Naive thymus-derived CD4-positive, alpha-beta T cell (primary cell): ENCODE measurements at regions not wholly inside any gene's neighbourhood (a gene's known extent, or its start where the extent isn't known, plus 50 kb on each side); places are given as distances from the start of the nearest gene placed in this dataset.

Experiments used
- ATAC-seq: fragments of 150-1000 bp; cut with Tn5 transposase; 2 replicates; pipeline ENCODE4 v1.10.0; 2021; ENCODE audit warnings: mild to moderate bottlenecking, moderate library complexity
- CTCF ChIA-PET: fragments of 350-600 bp; sonication (Branson Sonifier 250); formaldehyde crosslinking; loops from one replicate; lab custom pipeline; 2021; ENCODE audit warnings: antibody characterized with exemption; lab: Charles Lee
- POLR2A ChIA-PET: fragments of 350-600 bp; sonication (Branson Sonifier 250); formaldehyde crosslinking; loops from one replicate; lab custom pipeline; 2021; ENCODE audit warnings: antibody characterized with exemption, inconsistent platforms; lab: Charles Lee
- DNase-seq, 9 donors: peaks; one replicate each; pipeline versions ENCODE4 v3.0.0 to v3.0.0-alpha.2; 2020 to 2022; ENCODE audit warnings: mixed read lengths in 1 of 9
- H3K27ac ChIP-seq: one replicate; pipeline ENCODE4 v1.7.0; 2013; ENCODE audit warnings: mild to moderate bottlenecking, low read depth, low read length, moderate library complexity
- H3K27me3 ChIP-seq, 2 donors: one replicate each; pipeline ENCODE4 v1.7.0; 2013; ENCODE audit warnings: low read length in 2 of 2, mild to moderate bottlenecking in 2 of 2, moderate library complexity in 2 of 2; ENCODE audit not compliant: control insufficient read depth in 2 of 2, insufficient read depth in 2 of 2
- H3K36me3 ChIP-seq, 3 experiments: 1 replicate in 2 of 3; 2 replicates in 1 of 3; pipeline ENCODE4 v1.7.0; 2013; ENCODE audit warnings: low read length in 3 of 3, mild to moderate bottlenecking in 3 of 3, moderate library complexity in 1 of 3; ENCODE audit not compliant: insufficient read depth in 3 of 3, control insufficient read depth in 2 of 3
- H3K4me1 ChIP-seq, 2 donors: one replicate each; pipeline ENCODE4 v1.7.0; 2013; ENCODE audit warnings: low read length in 2 of 2, mild to moderate bottlenecking in 2 of 2, moderate library complexity in 1 of 2; ENCODE audit not compliant: control insufficient read depth in 2 of 2, insufficient read depth in 2 of 2
- H3K4me3 ChIP-seq: 2 replicates; pipeline ENCODE4 v1.7.0; 2013; ENCODE audit warnings: mild to moderate bottlenecking, low read length
- H3K9me3 ChIP-seq, 3 experiments: 1 replicate in 2 of 3; 2 replicates in 1 of 3; pipeline ENCODE4 v1.7.0; 2013; ENCODE audit warnings: low read length in 3 of 3; ENCODE audit not compliant: control insufficient read depth in 2 of 3
- H3K27ac Mint-ChIP-seq, 9 donors: one replicate each; pipeline ENCODE4 v1.8.0; 2020 to 2022; ENCODE audit warnings: mixed read lengths in 9 of 9, mild to moderate bottlenecking in 8 of 9, moderate library complexity in 5 of 9, inconsistent platforms in 2 of 9
- H3K27me3 Mint-ChIP-seq, 5 donors: one replicate each; pipeline ENCODE4 v1.8.0; 2021 to 2022; ENCODE audit warnings: mixed read lengths in 5 of 5, mild to moderate bottlenecking in 1 of 5
- H3K36me3 Mint-ChIP-seq, 5 donors: one replicate each; pipeline ENCODE4 v1.8.0; 2020 to 2022; ENCODE audit warnings: mixed read lengths in 5 of 5, mild to moderate bottlenecking in 3 of 5, inconsistent platforms in 1 of 5
- H3K4me1 Mint-ChIP-seq, 7 donors: one replicate each; pipeline ENCODE4 v1.8.0; 2020 to 2022; ENCODE audit warnings: mixed read lengths in 7 of 7, mild to moderate bottlenecking in 3 of 7, inconsistent platforms in 1 of 7
- H3K4me3 Mint-ChIP-seq, 10 donors: one replicate each; pipeline ENCODE4 v1.8.0; 2020 to 2022; ENCODE audit warnings: mild to moderate bottlenecking in 10 of 10, mixed read lengths in 10 of 10, moderate library complexity in 6 of 10, inconsistent platforms in 2 of 10
- H3K9me3 Mint-ChIP-seq, 11 donors: one replicate each; pipeline ENCODE4 v1.8.0; 2020 to 2022; ENCODE audit warnings: mixed read lengths in 11 of 11, mild to moderate bottlenecking in 4 of 11, inconsistent platforms in 1 of 11, moderate library complexity in 1 of 11
- intact Hi-C, 2 donors: fragments of 100-400 bp; cut with micrococcal nuclease; formaldehyde crosslinking; loops; one replicate each; pipeline ENCODE4 v1.15.1; 2023

DNA sequence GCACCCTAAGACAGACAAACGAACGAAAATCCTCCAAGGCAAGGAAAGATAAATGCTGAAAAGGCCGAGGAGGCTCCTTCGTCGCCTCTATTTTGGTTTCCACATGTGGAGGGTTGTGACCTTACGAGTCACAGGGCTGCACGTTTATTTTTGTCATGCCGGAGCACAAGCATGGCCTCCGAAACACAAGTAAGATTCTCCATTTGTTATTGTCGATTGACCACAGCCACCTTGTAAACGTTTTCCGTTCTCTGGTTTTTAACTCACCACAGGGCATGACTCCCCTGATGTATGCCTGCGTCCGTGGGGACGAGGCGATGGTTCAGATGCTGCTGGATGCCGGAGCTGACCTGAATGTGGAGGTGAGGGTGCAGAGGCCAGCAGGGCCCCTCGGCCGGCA is 73.1 kb upstream of the PWP1 start:
- ATAC-seq (no peak), DNase-seq (no peak)
- Mint-ChIP-seq H3K9me3 (no peaks in the 10 kb centered on the region), H3K4me3 (no peak overlapping the region), H3K27ac (no peak overlapping the region), H3K27me3 (no peaks in the 10 kb centered on the region), H3K36me3 (peaks cover 2 to 34% (median 9%) of the 10 kb centered on the region in 5 donors), H3K4me1 (peaks cover 0 to 3% (median 0%) of the 10 kb centered on the region in 7 donors)
- Histone ChIP-seq H3K4me1 (no peaks in the 10 kb centered on the region), H3K36me3 (peaks cover 0 to 36% (median 0%) of the 10 kb centered on the region in 3 experiments), H3K27ac (no peak overlapping the region), H3K27me3 (no peaks in the 10 kb centered on the region), H3K9me3 (no peaks in the 10 kb centered on the region), H3K4me3 (no peak overlapping the region)
- intact Hi-C loops: no loop called here
- CTCF ChIA-PET: interaction anchor here (8.0 kb wide), 1 partner anchor 480 kb away, joined by 150 read pairs; no protein-coding TSS in a partner anchor
- POLR2A ChIA-PET: no interaction called here

GRCh38 chr12:107616941-107617340 is 68.7 kb upstream of the PWP1 start:
- ATAC-seq (no peak), DNase-seq (no peak)
- H3K36me3 Mint-ChIP-seq: peaks cover 4 to 50% (median 14%) of the 10 kb centered on the region in 5 donors
- no peaks in the 10 kb centered on the region for H3K9me3 Mint-ChIP-seq
- CTCF ChIA-PET: interaction anchor here (0.6 to 1.1 kb wide), 3 partner anchors 483 to 600 kb away, joined by 3 read pairs; no protein-coding TSS in a partner anchor
- Histone ChIP-seq H3K4me1 (no peaks in the 10 kb centered on the region), H3K27me3 (no peaks in the 10 kb centered on the region), H3K9me3 (no peaks in the 10 kb centered on the region), H3K27ac (no peak overlapping the region), H3K4me3 (no peak overlapping the region), H3K36me3 (peaks cover 0 to 69% (median 0%) of the 10 kb centered on the region in 3 experiments)
- POLR2A ChIA-PET: interaction anchor here (0.5 kb wide), 1 partner anchor 1551 kb away, joined by 3 read pairs; no protein-coding TSS in a partner anchor
- intact Hi-C loops: no loop called here
- peaks cover 0 to 3% (median 0%) of the 10 kb centered on the region in 7 donors for H3K4me1 Mint-ChIP-seq
- no peak overlapping the region for H3K27ac Mint-ChIP-seq
- no peaks in the 10 kb centered on the region for H3K27me3 Mint-ChIP-seq
- no peak overlapping the region for H3K4me3 Mint-ChIP-seq

- Mint-ChIP-seq H3K36me3 (peaks cover 4 to 39% (median 18%) of the 10 kb centered on the region in 5 donors), H3K27ac (no peak overlapping the region), H3K4me3 (no peak overlapping the region), H3K4me1 (peaks cover 0 to 3% (median 0%) of the 10 kb centered on the region in 7 donors), H3K27me3 (no peaks in the 10 kb centered on the region), H3K9me3 (no peaks in the 10 kb centered on the region)
- CTCF ChIA-PET: interaction anchor here (1.1 kb wide), 1 partner anchor 20 kb away, joined by 3 read pairs; no protein-coding TSS in a partner anchor
- Histone ChIP-seq H3K4me3 (no peak overlapping the region), H3K36me3 (peaks cover 0 to 63% (median 0%) of the 10 kb centered on the region in 3 experiments), H3K27ac (no peak overlapping the region), H3K4me1 (no peaks in the 10 kb centered on the region), H3K9me3 (no peaks in the 10 kb centered on the region), H3K27me3 (no peaks in the 10 kb centered on the region)
- DNase-seq (no peak), ATAC-seq (no peak)
- intact Hi-C loops: no loop called here
- POLR2A ChIA-PET: no interaction called here
These were observed 67.5 kb upstream of the PWP1 start for GRCh38 chr12:107618106-107618505.

GRCh38 chr12:107619831-107620230 is 65.8 kb upstream of the PWP1 start:
- POLR2A ChIA-PET: no interaction called here

GRCh38 chr12:107622001-107622400 is 63.6 kb upstream of the PWP1 start:
- Histone ChIP-seq H3K27ac (no peak overlapping the region), H3K4me1 (no peaks in the 10 kb centered on the region), H3K27me3 (no peaks in the 10 kb centered on the region), H3K36me3 (peaks cover 0 to 41% (median 0%) of the 10 kb centered on the region in 3 experiments), H3K4me3 (no peak overlapping the region), H3K9me3 (no peaks in the 10 kb centered on the region)
- Mint-ChIP-seq H3K9me3 (peaks cover 0 to 18% (median 4%) of the 10 kb centered on the region in 11 donors), H3K4me3 (no peak overlapping the region), H3K27me3 (no peaks in the 10 kb centered on the region), H3K4me1 (peaks cover 0 to 1% (median 0%) of the 10 kb centered on the region in 7 donors), H3K36me3 (peaks cover 7 to 57% (median 40%) of the 10 kb centered on the region in 5 donors), H3K27ac (no peak overlapping the region)
- ATAC-seq: no peak
- ChIA-PET POLR2A (no interaction called here), CTCF (no interaction called here)
- intact Hi-C loops: no loop called here
- DNase-seq: no peak

More at GRCh38 chr12:107619831-107620230, 65.8 kb upstream of the PWP1 start:
- DNase-seq (no peak), ATAC-seq (no peak)
- Mint-ChIP-seq H3K9me3 (peaks cover 0 to 12% (median 4%) of the 10 kb centered on the region in 11 donors), H3K36me3 (peaks cover 4 to 51% (median 28%) of the 10 kb centered on the region in 5 donors), H3K4me3 (no peak overlapping the region), H3K27me3 (no peaks in the 10 kb centered on the region), H3K4me1 (peaks cover 0 to 2% (median 0%) of the 10 kb centered on the region in 7 donors), H3K27ac (no peak overlapping the region)
- Histone ChIP-seq H3K4me1 (no peaks in the 10 kb centered on the region), H3K9me3 (no peaks in the 10 kb centered on the region), H3K27me3 (no peaks in the 10 kb centered on the region), H3K4me3 (no peak overlapping the region), H3K36me3 (peaks cover 0 to 58% (median 0%) of the 10 kb centered on the region in 3 experiments), H3K27ac (no peak overlapping the region)
- intact Hi-C loops: no loop called here
- CTCF ChIA-PET: interaction anchor here (1.0 to 1.4 kb wide), 2 partner anchors 12 to 488 kb away, joined by 3 to 5 read pairs; no protein-coding TSS in a partner anchor

- no peak overlapping the region for H3K27ac Mint-ChIP-seq
- POLR2A ChIA-PET: no interaction called here
These were observed 61.1 kb upstream of the PWP1 start for GRCh38 chr12:107624493-107624892.

GRCh38 chr12:107631715-107632114 is 53.9 kb upstream of the PWP1 start:
- Histone ChIP-seq H3K9me3 (no peaks in the 10 kb centered on the region), H3K4me1 (no peaks in the 10 kb centered on the region), H3K4me3 (no peak overlapping the region), H3K36me3 (peaks cover 0 to 5% (median 0%) of the 10 kb centered on the region in 3 experiments), H3K27me3 (no peaks in the 10 kb centered on the region), H3K27ac (no peak overlapping the region)
- POLR2A ChIA-PET: no interaction called here
- Mint-ChIP-seq H3K4me3 (no peak overlapping the region), H3K9me3 (no peaks in the 10 kb centered on the region), H3K27me3 (no peaks in the 10 kb centered on the region), H3K36me3 (peaks cover 8 to 53% (median 17%) of the 10 kb centered on the region in 5 donors), H3K4me1 (no peaks in the 10 kb centered on the region), H3K27ac (no peak overlapping the region)
- ATAC-seq: no peak
- CTCF ChIA-PET: no interaction called here
- no peak for DNase-seq
- intact Hi-C loops: no loop called here

More at GRCh38 chr12:107624493-107624892, 61.1 kb upstream of the PWP1 start:
- CTCF ChIA-PET: no interaction called here
- Histone ChIP-seq H3K27me3 (no peaks in the 10 kb centered on the region), H3K36me3 (peaks cover 0 to 16% (median 0%) of the 10 kb centered on the region in 3 experiments), H3K9me3 (no peaks in the 10 kb centered on the region), H3K4me1 (no peaks in the 10 kb centered on the region), H3K27ac (no peak overlapping the region), H3K4me3 (no peak overlapping the region)
- intact Hi-C loops: no loop called here
- Mint-ChIP-seq H3K4me3 (no peak overlapping the region), H3K27me3 (no peaks in the 10 kb centered on the region), H3K4me1 (peaks cover 0 to 1% (median 0%) of the 10 kb centered on the region in 7 donors), H3K36me3 (peaks cover 15 to 53% (median 40%) of the 10 kb centered on the region in 5 donors), H3K9me3 (peaks cover 0 to 18% (median 4%) of the 10 kb centered on the region in 11 donors)
- DNase-seq (no peak), ATAC-seq (no peak)
